Peyer's patch (tissue), 4 donors: ENCODE measurements at regions not wholly inside any gene's neighbourhood (a gene's known extent, or its start where the extent isn't known, plus 50 kb on each side); places are given as distances from the start of the nearest gene placed in this dataset.

Experiments used
- CTCF ChIP-seq, 6 experiments: fragments of 450-650 bp in 4 of 6; fragments of 200-600 bp in 2 of 6; sonication (generic) in 1 of 6; IDR thresholded peaks; one replicate each; pipeline ENCODE4 v1.5.1; 2017 to 2019; ENCODE audit warnings: antibody characterized with exemption in 6 of 6, mild to moderate bottlenecking in 3 of 6, moderate library complexity in 1 of 6
- POLR2A ChIP-seq, 2 donors: fragments of 450-650 bp; IDR thresholded peaks; one replicate each; pipeline ENCODE4 v1.5.1; 2017; ENCODE audit warnings: antibody characterized with exemption in 2 of 2, mild to moderate bottlenecking in 2 of 2, moderate library complexity in 2 of 2

GRCh38 chr1:98232678-98233077 is 311.8 kb upstream of the DPYD start:
- no peak for TF ChIP-seq CTCF (IDR thresholded peaks at IDR 0.05)
- TF ChIP-seq POLR2A (IDR thresholded peaks at IDR 0.05): no peak
